Thyroid gland (tissue), 4 donors: ENCODE measurements at regions not wholly inside any gene's neighbourhood (a gene's known extent, or its start where the extent isn't known, plus 50 kb on each side); places are given as distances from the start of the nearest gene placed in this dataset.

Source experiments
- DNase-seq, 2 donors: peaks; one replicate each; pipeline ENCODE4 v3.0.0-alpha.2; 2019
- H3K27ac ChIP-seq, 3 donors: fragments of 200-600 bp; sonication (generic); 1 replicate in 2 of 3; 2 replicates in 1 of 3; pipeline ENCODE4 v1.5.1; 2016 to 2019; ENCODE audit warnings: mild to moderate bottlenecking in 1 of 3, moderate library complexity in 1 of 3
- H3K27me3 ChIP-seq: fragments of 200-600 bp; sonication (generic); one replicate; pipeline ENCODE4 v1.5.1; 2019
- H3K36me3 ChIP-seq, 2 donors: fragments of 200-600 bp; sonication (generic); one replicate each; pipeline ENCODE4 v1.5.1; 2016 to 2019
- H3K4me1 ChIP-seq, 2 donors: fragments of 200-600 bp; sonication (generic); one replicate each; pipeline ENCODE4 v1.5.1; 2017 to 2019
- H3K4me3 ChIP-seq, 3 donors: fragments of 200-600 bp; sonication (generic); replicated peaks in 1 of 3; 1 replicate in 2 of 3; 2 replicates in 1 of 3; pipeline ENCODE4 v1.5.1; 2016; ENCODE audit warnings: mild to moderate bottlenecking in 1 of 3
- H3K9me3 ChIP-seq: fragments of 200-600 bp; sonication (generic); one replicate; pipeline ENCODE4 v1.5.1; 2017
- POLR2A ChIP-seq, 2 donors: fragments of 450-650 bp; IDR thresholded peaks; one replicate each; pipeline ENCODE4 v1.6.1; 2017; ENCODE audit warnings: antibody characterized with exemption in 2 of 2, mild to moderate bottlenecking in 2 of 2, moderate library complexity in 1 of 2
- WGBS, 2 donors: methylation state at CpG; one replicate each; pipeline ENCODE4 v1.1.5; 2017; 5-methylcytosine and 5-hydroxymethylcytosine counted together
- intact Hi-C: fragments of 100-400 bp; cut with DNase I; formaldehyde crosslinking; loops from one replicate; pipeline ENCODE4 v1.15.1; 2023
- TF ChIP-seq, protein P1 (sequence below), 6 experiments: fragments of 200-600 bp in 3 of 6; fragments of 450-650 bp in 3 of 6; sonication (generic) in 3 of 6; IDR thresholded peaks; one replicate each; pipeline ENCODE4 v1.5.1; 2016 to 2019; ENCODE audit warnings: antibody characterized with exemption in 6 of 6, mild to moderate bottlenecking in 2 of 6, inconsistent platforms in 1 of 6, moderate library complexity in 1 of 6

DNA sequence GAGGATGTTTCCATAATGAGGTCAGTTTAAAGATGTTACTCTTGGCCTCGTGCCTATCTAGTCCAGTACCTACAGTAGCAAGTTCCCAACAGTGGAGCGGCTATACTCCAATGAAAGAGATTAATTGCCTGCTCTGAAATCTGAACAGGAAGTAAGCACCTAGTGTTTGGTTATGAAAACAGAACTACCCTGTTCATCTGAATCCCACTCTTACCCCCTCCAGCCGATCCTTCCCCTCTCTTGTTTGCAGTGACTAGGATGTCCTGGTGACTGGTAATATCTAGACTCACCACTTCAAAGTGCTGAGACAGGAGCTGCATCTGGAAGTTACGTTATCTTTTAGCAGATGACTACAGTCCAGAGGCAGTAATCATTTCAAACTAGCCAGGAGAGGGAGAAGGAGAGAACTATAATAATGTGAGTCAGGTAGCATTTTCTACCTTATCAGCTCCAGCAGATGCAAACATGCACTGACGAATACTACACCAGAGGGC, 666.7 kb upstream of the NRP1 start:
- intact Hi-C loops: no loop called here
- Histone ChIP-seq H3K4me1 (no peaks in the 10 kb centered on the region), H3K27me3 (no peaks in the 10 kb centered on the region), H3K27ac (no peak overlapping the region), H3K4me3 (no peak overlapping the region), H3K9me3 (no peaks in the 10 kb centered on the region), H3K36me3 (no peaks in the 10 kb centered on the region)
- TF ChIP-seq, protein P1, sequence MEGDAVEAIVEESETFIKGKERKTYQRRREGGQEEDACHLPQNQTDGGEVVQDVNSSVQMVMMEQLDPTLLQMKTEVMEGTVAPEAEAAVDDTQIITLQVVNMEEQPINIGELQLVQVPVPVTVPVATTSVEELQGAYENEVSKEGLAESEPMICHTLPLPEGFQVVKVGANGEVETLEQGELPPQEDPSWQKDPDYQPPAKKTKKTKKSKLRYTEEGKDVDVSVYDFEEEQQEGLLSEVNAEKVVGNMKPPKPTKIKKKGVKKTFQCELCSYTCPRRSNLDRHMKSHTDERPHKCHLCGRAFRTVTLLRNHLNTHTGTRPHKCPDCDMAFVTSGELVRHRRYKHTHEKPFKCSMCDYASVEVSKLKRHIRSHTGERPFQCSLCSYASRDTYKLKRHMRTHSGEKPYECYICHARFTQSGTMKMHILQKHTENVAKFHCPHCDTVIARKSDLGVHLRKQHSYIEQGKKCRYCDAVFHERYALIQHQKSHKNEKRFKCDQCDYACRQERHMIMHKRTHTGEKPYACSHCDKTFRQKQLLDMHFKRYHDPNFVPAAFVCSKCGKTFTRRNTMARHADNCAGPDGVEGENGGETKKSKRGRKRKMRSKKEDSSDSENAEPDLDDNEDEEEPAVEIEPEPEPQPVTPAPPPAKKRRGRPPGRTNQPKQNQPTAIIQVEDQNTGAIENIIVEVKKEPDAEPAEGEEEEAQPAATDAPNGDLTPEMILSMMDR (IDR thresholded peaks at IDR 0.05): no peak
- TF ChIP-seq POLR2A (IDR thresholded peaks at IDR 0.05): no peak
- 64 to 70% methylated on average over 5 of the region's 5 CpGs for WGBS, 2 donors
- no peak for DNase-seq

DNA sequence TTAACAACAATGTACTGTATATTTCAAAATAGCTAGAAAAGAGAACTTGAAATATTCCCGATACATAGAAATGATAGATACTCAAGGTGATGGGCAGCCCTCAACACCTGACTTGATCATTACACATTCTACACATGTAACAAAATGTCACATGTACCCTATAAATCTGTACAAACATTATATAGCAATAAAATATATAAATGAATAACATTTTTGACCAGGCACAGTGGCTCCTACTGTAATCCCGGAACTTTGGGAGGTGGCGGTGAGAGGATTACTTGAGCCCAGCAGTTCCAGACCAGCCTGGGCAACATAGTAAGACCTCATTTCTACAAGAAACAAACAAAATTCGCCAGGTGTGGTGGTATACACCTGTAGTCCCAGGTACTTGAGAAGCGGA, 659.5 kb upstream of the NRP1 start:
- intact Hi-C loops: no loop called here
- DNase-seq: no peak
- 95 to 96% methylated on average over 5 of the region's 5 CpGs for WGBS, 2 donors

DNA sequence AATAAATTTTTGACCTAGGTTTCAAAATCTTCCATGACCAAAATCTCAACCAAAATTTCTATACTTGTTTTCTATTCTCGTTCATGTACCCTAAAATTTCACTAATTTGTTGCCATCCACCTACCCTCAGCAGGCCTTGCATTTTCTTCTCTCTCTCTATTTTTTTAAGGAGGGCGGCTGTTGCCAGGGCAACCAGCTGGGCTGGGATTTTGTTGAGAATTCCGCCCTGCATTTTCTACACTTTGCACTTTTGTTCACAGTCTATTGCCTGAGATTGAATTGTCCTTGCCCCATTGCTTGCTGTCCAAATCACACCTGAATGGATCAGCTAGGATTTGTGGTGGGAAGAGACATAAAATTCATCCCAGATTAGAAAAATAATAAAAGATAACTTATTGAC, 657.5 kb upstream of the NRP1 start:
- Histone ChIP-seq H3K4me1 (no peaks in the 10 kb centered on the region), H3K4me3 (no peak overlapping the region), H3K9me3 (no peaks in the 10 kb centered on the region), H3K36me3 (no peaks in the 10 kb centered on the region), H3K27ac (no peak overlapping the region), H3K27me3 (no peaks in the 10 kb centered on the region)
- WGBS, 2 donors: 73 to 83% methylated on average over 3 of the region's 3 CpGs
- intact Hi-C loops: no loop called here
- TF ChIP-seq, protein P1 (IDR thresholded peaks at IDR 0.05): no peak
- no peak for TF ChIP-seq POLR2A (IDR thresholded peaks at IDR 0.05)
- no peak for DNase-seq

More for the DNA sequence above, 659.5 kb upstream of the NRP1 start:
- H3K27me3 ChIP-seq: no peaks in the 10 kb centered on the region
- no peaks in the 10 kb centered on the region for H3K4me1 ChIP-seq
- no peak for TF ChIP-seq POLR2A (IDR thresholded peaks at IDR 0.05)
- TF ChIP-seq, protein P1 (IDR thresholded peaks at IDR 0.05): no peak
- no peaks in the 10 kb centered on the region for H3K9me3 ChIP-seq
- H3K36me3 ChIP-seq: no peaks in the 10 kb centered on the region
- H3K4me3 ChIP-seq: no peak overlapping the region
- H3K27ac ChIP-seq: no peak overlapping the region

DNA sequence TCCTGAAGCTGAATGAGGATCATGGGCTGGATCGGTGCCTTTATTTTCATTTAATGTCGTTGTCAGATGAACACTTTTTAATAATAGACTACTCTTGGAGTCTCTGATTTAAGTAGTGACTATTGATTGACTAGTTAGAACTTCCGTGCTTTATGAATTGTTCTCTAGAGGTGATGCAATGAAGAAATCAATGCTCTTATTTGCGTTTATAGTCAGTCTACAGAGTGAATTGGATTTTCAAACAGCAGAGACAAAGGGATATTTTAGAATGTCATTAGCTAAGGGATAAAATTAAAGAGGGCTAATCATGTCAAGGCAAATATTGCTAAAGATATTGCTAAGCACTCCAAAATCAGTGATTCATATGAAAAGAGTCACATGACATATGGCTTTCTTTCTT, 652.0 kb upstream of the NRP1 start:
- WGBS, 2 donors: 83% methylated on average over 4 of the region's 4 CpGs
- no peak for TF ChIP-seq POLR2A (IDR thresholded peaks at IDR 0.05)
- TF ChIP-seq, protein P1 (IDR thresholded peaks at IDR 0.05): no peak
- H3K27ac ChIP-seq: no peak overlapping the region
- DNase-seq: no peak
- no peaks in the 10 kb centered on the region for H3K36me3 ChIP-seq
- intact Hi-C loops: no loop called here
- H3K4me3 ChIP-seq: no peak overlapping the region
- no peaks in the 10 kb centered on the region for H3K9me3 ChIP-seq
- H3K27me3 ChIP-seq: no peaks in the 10 kb centered on the region
- H3K4me1 ChIP-seq: no peaks in the 10 kb centered on the region

DNA sequence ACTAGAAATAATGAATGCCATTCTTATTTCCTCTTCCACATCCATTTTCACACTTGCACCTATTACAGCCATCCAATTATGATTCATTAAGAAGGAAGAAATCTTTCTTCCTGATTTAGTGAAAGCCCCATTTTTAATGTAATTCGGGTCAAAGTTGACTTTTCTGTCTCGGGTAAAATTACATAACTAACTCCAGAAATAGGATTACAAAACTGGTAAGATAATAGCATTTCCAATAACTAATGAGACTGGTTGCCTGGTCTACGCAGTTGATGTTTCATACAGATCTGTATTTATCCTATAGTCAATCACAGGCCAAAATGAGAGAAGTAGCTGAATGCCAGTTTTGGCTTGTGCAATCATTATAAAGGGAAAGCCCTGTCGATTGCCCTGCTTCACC, 651.5 kb upstream of the NRP1 start:
- TF ChIP-seq, protein P1 (IDR thresholded peaks at IDR 0.05): no peak
- no peak for TF ChIP-seq POLR2A (IDR thresholded peaks at IDR 0.05)
- H3K27ac ChIP-seq: no peak overlapping the region
- intact Hi-C loops: no loop called here

More for the DNA sequence above, 651.5 kb upstream of the NRP1 start:
- Histone ChIP-seq H3K36me3 (no peaks in the 10 kb centered on the region), H3K4me1 (no peaks in the 10 kb centered on the region), H3K27me3 (no peaks in the 10 kb centered on the region), H3K4me3 (no peak overlapping the region), H3K9me3 (no peaks in the 10 kb centered on the region)
- 83 to 97% methylated on average over 4 of the region's 4 CpGs for WGBS, 2 donors
- DNase-seq: no peak
